NCI-H510A treated with DMSO at 0.1 percent for 48 hours (cell line): ENCODE measurements at regions not wholly inside any gene's neighbourhood (a gene's known extent, or its start where the extent isn't known, plus 50 kb on each side); places are given as distances from the start of the nearest gene placed in this dataset.

Experiments
- DNase-seq: peaks from one replicate; lab custom pipeline; 2025; lab: John Stamatoyannopoulos, UW

GRCh38 chr3:160130071-160130470, 95.2 kb upstream of the C3orf80 start:
- DNase-seq, result no peak

GRCh38 chr3:160130950-160131349, 94.3 kb upstream of the C3orf80 start:
- DNase-seq, result no peak

GRCh38 chr3:160132226-160132625, 93.0 kb upstream of the C3orf80 start:
- DNase-seq, result no peak

GRCh38 chr3:160133757-160134156, 91.5 kb upstream of the C3orf80 start:
- DNase-seq, result no peak

- no peak for DNase-seq
These were observed 90.8 kb upstream of the C3orf80 start for GRCh38 chr3:160134454-160134853.

GRCh38 chr3:160134964-160135363, 90.3 kb upstream of the C3orf80 start:
- DNase-seq, result no peak

- no peak for DNase-seq
These were observed 89.4 kb upstream of the C3orf80 start for GRCh38 chr3:160135851-160136250.

- no peak for DNase-seq
These were observed 88.8 kb upstream of the C3orf80 start for GRCh38 chr3:160136421-160136820.

- no peak for DNase-seq
These were observed 85.9 kb upstream of the C3orf80 start for GRCh38 chr3:160139291-160139690.

GRCh38 chr3:160140756-160141155, 84.5 kb upstream of the C3orf80 start:
- DNase-seq, result no peak

- no peak for DNase-seq
These were observed 83.6 kb upstream of the C3orf80 start for GRCh38 chr3:160141485-160142185.

GRCh38 chr3:160143482-160143881, 81.7 kb upstream of the C3orf80 start:
- no peak for DNase-seq

GRCh38 chr3:160150066-160150465, 75.2 kb upstream of the C3orf80 start:
- DNase-seq, result no peak

- DNase-seq, result no peak
These were observed 74.7 kb upstream of the C3orf80 start for GRCh38 chr3:160150525-160150924.

GRCh38 chr3:160152638-160153037, 72.6 kb upstream of the C3orf80 start:
- no peak for DNase-seq

GRCh38 chr3:160154033-160154432, 71.2 kb upstream of the C3orf80 start:
- DNase-seq, result no peak

- DNase-seq, result no peak
These were observed 70.6 kb upstream of the C3orf80 start for GRCh38 chr3:160154596-160154995.

GRCh38 chr3:160157321-160157720, 67.9 kb upstream of the C3orf80 start:
- no peak for DNase-seq

- DNase-seq, result no peak
These were observed 65.9 kb upstream of the C3orf80 start for GRCh38 chr3:160159341-160159740.

GRCh38 chr3:160159806-160160205, 65.4 kb upstream of the C3orf80 start:
- no peak for DNase-seq

GRCh38 chr3:160161921-160162320, 63.3 kb upstream of the C3orf80 start:
- no peak for DNase-seq

- no peak for DNase-seq
These were observed 62.8 kb upstream of the C3orf80 start for GRCh38 chr3:160162440-160162839.

GRCh38 chr3:160163229-160163878, 61.9 kb upstream of the C3orf80 start:
- peak; percentile 15 for DNase-seq

- no peak for DNase-seq
These were observed 57.0 kb upstream of the C3orf80 start for GRCh38 chr3:160168246-160168645.
